Cardiac fibroblast (primary cell): ENCODE measurements at regions not wholly inside any gene's neighbourhood (a gene's known extent, or its start where the extent isn't known, plus 50 kb on each side); places are given as distances from the start of the nearest gene placed in this dataset.

Experiments
- DNase-seq, 2 donors: peaks; one replicate each; pipeline versions ENCODE4 v3.0.0 to v3.0.0-alpha.2; 2010; ENCODE audit warnings: low read depth in 2 of 2
- H3K4me3 ChIP-seq, 2 donors: replicated peaks in 1 of 2; 1 replicate in 1 of 2; 2 replicates in 1 of 2; pipeline ENCODE4 v1.5.1; 2011; ENCODE audit warnings: low read depth in 2 of 2, low read length in 2 of 2, mild to moderate bottlenecking in 2 of 2, moderate library complexity in 1 of 2
- TF ChIP-seq, protein P1 (sequence below): IDR thresholded peaks from one replicate; pipeline ENCODE4 v1.5.1; 2011; ENCODE audit warnings: low read depth, mild to moderate bottlenecking, low read length, inconsistent platforms

- no peak overlapping the region for H3K4me3 ChIP-seq
- TF ChIP-seq, protein P1, sequence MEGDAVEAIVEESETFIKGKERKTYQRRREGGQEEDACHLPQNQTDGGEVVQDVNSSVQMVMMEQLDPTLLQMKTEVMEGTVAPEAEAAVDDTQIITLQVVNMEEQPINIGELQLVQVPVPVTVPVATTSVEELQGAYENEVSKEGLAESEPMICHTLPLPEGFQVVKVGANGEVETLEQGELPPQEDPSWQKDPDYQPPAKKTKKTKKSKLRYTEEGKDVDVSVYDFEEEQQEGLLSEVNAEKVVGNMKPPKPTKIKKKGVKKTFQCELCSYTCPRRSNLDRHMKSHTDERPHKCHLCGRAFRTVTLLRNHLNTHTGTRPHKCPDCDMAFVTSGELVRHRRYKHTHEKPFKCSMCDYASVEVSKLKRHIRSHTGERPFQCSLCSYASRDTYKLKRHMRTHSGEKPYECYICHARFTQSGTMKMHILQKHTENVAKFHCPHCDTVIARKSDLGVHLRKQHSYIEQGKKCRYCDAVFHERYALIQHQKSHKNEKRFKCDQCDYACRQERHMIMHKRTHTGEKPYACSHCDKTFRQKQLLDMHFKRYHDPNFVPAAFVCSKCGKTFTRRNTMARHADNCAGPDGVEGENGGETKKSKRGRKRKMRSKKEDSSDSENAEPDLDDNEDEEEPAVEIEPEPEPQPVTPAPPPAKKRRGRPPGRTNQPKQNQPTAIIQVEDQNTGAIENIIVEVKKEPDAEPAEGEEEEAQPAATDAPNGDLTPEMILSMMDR = no peak
- peak in 1 of 2 donors; percentile 44 for DNase-seq
Observed at GRCh38 chr3:189446959-189447560, 184.1 kb upstream of the TP63 start.

DNA sequence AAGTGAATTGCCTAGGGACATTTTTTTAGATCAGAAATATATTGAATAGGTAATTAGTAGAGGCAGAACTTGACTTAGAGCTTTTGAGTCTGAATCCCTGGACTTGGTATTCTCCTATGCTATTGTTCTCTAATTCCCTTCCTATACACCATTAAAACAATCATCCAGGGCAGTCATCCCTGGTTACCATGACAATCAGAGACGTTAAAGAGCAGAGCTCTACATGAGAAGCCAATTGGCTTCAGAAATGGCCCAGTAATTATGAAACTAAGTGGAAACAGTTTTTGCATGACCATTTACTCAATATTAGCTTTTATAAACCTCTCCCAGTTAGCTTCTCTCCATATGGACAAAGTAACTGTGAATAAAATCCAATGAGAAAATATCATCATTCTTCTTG is 182.1 kb upstream of the TP63 start:
- H3K4me3 ChIP-seq = no peak overlapping the region
- no peak for DNase-seq
- TF ChIP-seq, protein P1 = no peak

DNA sequence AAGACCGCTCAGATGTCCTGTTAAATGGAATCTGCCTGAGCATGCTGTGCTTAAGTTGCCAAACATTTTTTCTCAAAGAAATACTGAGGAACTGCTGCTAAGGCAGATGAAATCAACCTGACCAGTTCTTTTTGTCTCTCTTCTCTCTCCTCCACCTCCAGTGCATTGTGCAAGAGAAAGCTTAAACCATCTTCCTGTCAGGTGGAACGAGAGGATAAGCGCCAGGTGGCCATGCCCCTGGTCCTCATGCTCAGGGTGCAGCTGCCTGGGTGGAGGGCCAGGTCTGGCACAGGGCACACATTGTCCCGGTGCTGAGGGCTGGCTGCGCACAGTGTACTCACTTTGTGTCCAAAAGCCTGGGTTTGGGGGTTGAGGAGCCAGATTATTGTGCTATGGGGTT is 176.2 kb upstream of the TP63 start:
- DNase-seq = no peak

GRCh38 chr3:189455641-189456417 is 175.4 kb upstream of the TP63 start:
- TF ChIP-seq, protein P1 = no peak
- DNase-seq = no peak
- H3K4me3 ChIP-seq = no peak overlapping the region

More for the DNA sequence above, 176.2 kb upstream of the TP63 start:
- no peak overlapping the region for H3K4me3 ChIP-seq
- TF ChIP-seq, protein P1 = no peak

DNA sequence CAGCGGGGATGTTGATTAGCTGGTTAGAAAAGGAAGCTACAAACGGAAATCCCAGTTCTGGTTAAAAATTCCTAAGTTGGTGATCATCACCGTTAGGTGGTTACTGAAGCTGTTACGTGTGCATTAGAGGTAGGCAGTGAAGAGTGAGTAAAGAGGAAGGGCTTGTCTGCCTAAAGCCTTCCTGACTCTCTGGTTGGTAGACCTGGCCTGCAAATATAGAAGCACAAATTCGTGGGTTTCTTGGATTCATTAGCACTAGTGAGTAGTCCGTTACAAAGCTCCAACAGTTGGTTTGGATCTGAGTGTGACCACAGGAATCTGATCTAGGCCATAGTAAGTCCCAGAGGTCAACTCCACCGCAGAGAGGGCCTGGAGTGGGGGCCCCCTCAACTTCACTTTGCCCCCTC is 174.0 kb upstream of the TP63 start:
- TF ChIP-seq, protein P1 = no peak
- H3K4me3 ChIP-seq = no peak overlapping the region
- DNase-seq = peak; percentile 6 to 8

- no peak for DNase-seq
- H3K4me3 ChIP-seq = no peak overlapping the region
- TF ChIP-seq, protein P1 = no peak
Observed at GRCh38 chr3:189457631-189458412, 173.4 kb upstream of the TP63 start.
